HK-2 (cell line): ENCODE measurements at regions not wholly inside any gene's neighbourhood (a gene's known extent, or its start where the extent isn't known, plus 50 kb on each side); places are given as distances from the start of the nearest gene placed in this dataset.
A peak's percentile ranks its signal among the peaks of the same experiment; 100 is the strongest.
"Not testable (repeated sequence)": the region's sequence is repeated elsewhere in the genome, so short reads cannot be mapped to it uniquely, and the experiment has no call there.

ENCODE experiments used
- DNase-seq: peaks from one replicate; pipeline ENCODE4 v3.0.0-alpha.2; 2018; ENCODE audit not compliant: unreplicated experiment

GRCh38 chr7:93048136-93048930 is 69.4 kb downstream of the SAMD9 start:
- no peak for DNase-seq

GRCh38 chr7:93047514-93048099 is 70.2 kb downstream of the SAMD9 start:
- no peak for DNase-seq

GRCh38 chr7:93046641-93047040 is 71.1 kb downstream of the SAMD9 start:
- DNase-seq: no peak

GRCh38 chr7:93044147-93044810 is 73.5 kb downstream of the SAMD9 start:
- no peak for DNase-seq

GRCh38 chr7:93043385-93043985 is 74.3 kb downstream of the SAMD9 start:
- peak; percentile 13 for DNase-seq

- DNase-seq: no peak
Measured at GRCh38 chr7:93040355-93040754, 77.4 kb downstream of the SAMD9 start.

- DNase-seq: no peak
Measured at GRCh38 chr7:93039786-93040185, 78.0 kb downstream of the SAMD9 start.

- DNase-seq: no peak
Measured at GRCh38 chr7:93039282-93039681, 78.5 kb downstream of the SAMD9 start.

- DNase-seq: no peak
Measured at GRCh38 chr7:93036807-93037206, 81.0 kb downstream of the SAMD9 start.

- no peak for DNase-seq
Measured at GRCh38 chr7:93036149-93036640, 81.6 kb downstream of the SAMD9 start.

GRCh38 chr7:93031795-93032194 is 86.0 kb downstream of the SAMD9 start:
- DNase-seq: no peak

GRCh38 chr7:93030605-93031225 is 87.1 kb downstream of the SAMD9 start:
- no peak for DNase-seq

- no peak for DNase-seq
Measured at GRCh38 chr7:93029056-93029455, 88.7 kb downstream of the SAMD9 start.

- DNase-seq: no peak
Measured at GRCh38 chr7:93028610-93029009, 89.2 kb downstream of the SAMD9 start.

GRCh38 chr7:93027044-93027443 is 90.7 kb downstream of the SAMD9 start:
- no peak for DNase-seq

GRCh38 chr7:93026425-93026824 is 91.4 kb downstream of the SAMD9 start:
- no peak for DNase-seq

- no peak for DNase-seq
Measured at GRCh38 chr7:93025389-93025788, 92.4 kb downstream of the SAMD9 start.

GRCh38 chr7:93022931-93023478 is 94.8 kb downstream of the SAMD9 start:
- not testable (repeated sequence) for DNase-seq

GRCh38 chr7:93021748-93022147 is 96.0 kb downstream of the SAMD9 start:
- no peak for DNase-seq

- no peak for DNase-seq
Measured at GRCh38 chr7:93018716-93019115, 99.1 kb downstream of the SAMD9 start.

- DNase-seq: no peak
Measured at GRCh38 chr7:93016681-93017381, 100.9 kb downstream of the SAMD9 start.
